ENCODE measurements at regions not wholly inside any gene's neighbourhood (a gene's known extent, or its start where the extent isn't known, plus 50 kb on each side); places are given as distances from the start of the nearest gene placed in this dataset.
A peak's percentile ranks its signal among the peaks of the same experiment; 100 is the strongest.

DNA sequence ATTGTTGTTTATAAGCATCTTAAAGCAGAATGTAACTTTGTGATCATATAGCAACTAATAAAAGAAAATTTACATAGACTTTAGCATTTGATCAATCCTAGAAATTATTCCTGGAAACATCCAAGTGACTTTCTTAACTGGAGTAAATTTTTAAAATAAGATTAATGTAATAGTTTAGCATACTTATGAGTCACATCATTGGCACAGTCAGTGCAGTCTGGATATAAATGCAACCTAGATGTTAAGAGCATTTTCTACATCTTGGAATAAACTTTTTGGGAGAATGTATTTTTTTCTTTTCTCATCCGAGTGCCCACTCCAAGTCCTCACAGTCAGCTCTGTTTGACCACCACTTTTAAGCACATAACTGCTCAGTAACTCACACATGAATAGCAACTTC, 324.6 kb upstream of the PLSCR5 start:
- no peak overlapping the region for H3K4me3 ChIP-seq (ENCODE audit: low read depth in 2 of 2, low read length in 2 of 2)
- CTCF ChIA-PET = no interaction called here
- ATAC-seq = no peak

DNA sequence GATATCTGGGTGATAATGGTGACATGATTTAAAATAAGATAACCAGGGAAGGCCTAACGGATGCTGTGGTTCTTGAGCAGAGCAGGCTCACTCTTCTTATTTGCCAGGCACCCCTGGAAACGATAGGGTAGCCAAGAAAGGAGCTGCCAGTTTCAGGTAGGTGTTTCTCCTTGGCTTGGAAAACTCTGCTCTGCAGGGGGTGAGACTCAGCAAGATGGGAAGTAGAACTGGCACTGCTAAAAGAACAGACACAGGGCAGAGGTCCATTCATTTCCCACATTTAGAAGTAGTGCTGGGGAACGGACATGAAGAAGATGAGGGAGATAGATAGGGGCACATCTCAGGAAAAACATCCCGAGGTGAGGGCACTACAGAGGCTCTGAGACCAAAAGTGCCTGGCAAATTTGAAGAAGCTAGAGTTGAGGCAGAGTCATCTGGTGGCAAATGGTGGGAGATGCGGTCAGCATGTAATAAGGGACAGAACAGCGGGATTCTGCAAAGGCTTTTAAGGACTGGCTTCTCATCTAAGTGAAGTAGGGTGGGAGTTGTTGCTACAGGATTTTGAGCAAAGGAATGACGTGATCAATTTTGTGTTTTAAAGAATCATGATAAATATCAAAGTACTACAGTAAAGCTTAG, 323.4 kb upstream of the PLSCR5 start:
- POLR2A ChIA-PET = no interaction called here
- ATAC-seq = no peak
- DNase-seq (ENCODE audit: low read depth, low spot score) = no peak
- H3K27me3 ChIP-seq (ENCODE audit: control insufficient read depth, insufficient read depth, low read length) = no peaks in the 10 kb centered on the region
- no peak overlapping the region for H3K4me3 ChIP-seq (ENCODE audit: low read depth in 2 of 2, low read length in 2 of 2)
- TF ChIP-seq, protein P1, sequence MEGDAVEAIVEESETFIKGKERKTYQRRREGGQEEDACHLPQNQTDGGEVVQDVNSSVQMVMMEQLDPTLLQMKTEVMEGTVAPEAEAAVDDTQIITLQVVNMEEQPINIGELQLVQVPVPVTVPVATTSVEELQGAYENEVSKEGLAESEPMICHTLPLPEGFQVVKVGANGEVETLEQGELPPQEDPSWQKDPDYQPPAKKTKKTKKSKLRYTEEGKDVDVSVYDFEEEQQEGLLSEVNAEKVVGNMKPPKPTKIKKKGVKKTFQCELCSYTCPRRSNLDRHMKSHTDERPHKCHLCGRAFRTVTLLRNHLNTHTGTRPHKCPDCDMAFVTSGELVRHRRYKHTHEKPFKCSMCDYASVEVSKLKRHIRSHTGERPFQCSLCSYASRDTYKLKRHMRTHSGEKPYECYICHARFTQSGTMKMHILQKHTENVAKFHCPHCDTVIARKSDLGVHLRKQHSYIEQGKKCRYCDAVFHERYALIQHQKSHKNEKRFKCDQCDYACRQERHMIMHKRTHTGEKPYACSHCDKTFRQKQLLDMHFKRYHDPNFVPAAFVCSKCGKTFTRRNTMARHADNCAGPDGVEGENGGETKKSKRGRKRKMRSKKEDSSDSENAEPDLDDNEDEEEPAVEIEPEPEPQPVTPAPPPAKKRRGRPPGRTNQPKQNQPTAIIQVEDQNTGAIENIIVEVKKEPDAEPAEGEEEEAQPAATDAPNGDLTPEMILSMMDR (IDR thresholded peaks at IDR 0.05) = 0 out of 2 replicates have a peak, but pooled peaks have one; percentile 8
- TF ChIP-seq SIN3A (IDR thresholded peaks at IDR 0.05; ENCODE audit: borderline replicate concordance, insufficient read depth, low read depth, low read length) (no peak), POLR2AphosphoS5 (IDR thresholded peaks at IDR 0.05; ENCODE audit: low read depth, low read length) (no peak)
- H3K36me3 ChIP-seq (ENCODE audit: control insufficient read depth, insufficient read depth, low read length) = no peaks in the 10 kb centered on the region
- no peaks in the 10 kb centered on the region for H3K4me1 ChIP-seq (ENCODE audit: control insufficient read depth, insufficient read depth, low read length)
- in situ Hi-C loops (cut with HindIII; ENCODE audit: low pct_unique_long_range_greater_than_20kb, low sequenced_read_pairs) (no loop called here), intact Hi-C loops (cut with micrococcal nuclease; ENCODE audit: unreplicated experiment) (no loop called here)
- no peak overlapping the region for H3K27ac ChIP-seq (ENCODE audit: low read length)
- H3K9me3 ChIP-seq (ENCODE audit: control insufficient read depth, insufficient read depth, low read depth, low read length) = 0 out of 2 replicates have a peak, but pooled peaks cover 2% of the 10 kb centered on the region
- CTCF ChIA-PET = no interaction called here
- no TSS peak for BruUV-seq (replicated peaks)

More for the DNA sequence above, 324.6 kb upstream of the PLSCR5 start:
- H3K4me1 ChIP-seq (ENCODE audit: control insufficient read depth, insufficient read depth, low read length) = no peaks in the 10 kb centered on the region
- H3K36me3 ChIP-seq (ENCODE audit: control insufficient read depth, insufficient read depth, low read length) = no peaks in the 10 kb centered on the region
- BruUV-seq (replicated peaks) = no TSS peak
- no peak overlapping the region for H3K27ac ChIP-seq (ENCODE audit: low read length)
- in situ Hi-C loops (cut with HindIII; ENCODE audit: low pct_unique_long_range_greater_than_20kb, low sequenced_read_pairs) = no loop called here
- no peaks in the 10 kb centered on the region for H3K27me3 ChIP-seq (ENCODE audit: control insufficient read depth, insufficient read depth, low read length)
- H3K9me3 ChIP-seq (ENCODE audit: control insufficient read depth, insufficient read depth, low read depth, low read length) = 0 out of 2 replicates have a peak, but pooled peaks cover 2% of the 10 kb centered on the region
- DNase-seq (ENCODE audit: low read depth, low spot score) = no peak
- intact Hi-C loops (cut with micrococcal nuclease; ENCODE audit: unreplicated experiment) = no loop called here
- POLR2A ChIA-PET = no interaction called here
- TF ChIP-seq, protein P2, sequence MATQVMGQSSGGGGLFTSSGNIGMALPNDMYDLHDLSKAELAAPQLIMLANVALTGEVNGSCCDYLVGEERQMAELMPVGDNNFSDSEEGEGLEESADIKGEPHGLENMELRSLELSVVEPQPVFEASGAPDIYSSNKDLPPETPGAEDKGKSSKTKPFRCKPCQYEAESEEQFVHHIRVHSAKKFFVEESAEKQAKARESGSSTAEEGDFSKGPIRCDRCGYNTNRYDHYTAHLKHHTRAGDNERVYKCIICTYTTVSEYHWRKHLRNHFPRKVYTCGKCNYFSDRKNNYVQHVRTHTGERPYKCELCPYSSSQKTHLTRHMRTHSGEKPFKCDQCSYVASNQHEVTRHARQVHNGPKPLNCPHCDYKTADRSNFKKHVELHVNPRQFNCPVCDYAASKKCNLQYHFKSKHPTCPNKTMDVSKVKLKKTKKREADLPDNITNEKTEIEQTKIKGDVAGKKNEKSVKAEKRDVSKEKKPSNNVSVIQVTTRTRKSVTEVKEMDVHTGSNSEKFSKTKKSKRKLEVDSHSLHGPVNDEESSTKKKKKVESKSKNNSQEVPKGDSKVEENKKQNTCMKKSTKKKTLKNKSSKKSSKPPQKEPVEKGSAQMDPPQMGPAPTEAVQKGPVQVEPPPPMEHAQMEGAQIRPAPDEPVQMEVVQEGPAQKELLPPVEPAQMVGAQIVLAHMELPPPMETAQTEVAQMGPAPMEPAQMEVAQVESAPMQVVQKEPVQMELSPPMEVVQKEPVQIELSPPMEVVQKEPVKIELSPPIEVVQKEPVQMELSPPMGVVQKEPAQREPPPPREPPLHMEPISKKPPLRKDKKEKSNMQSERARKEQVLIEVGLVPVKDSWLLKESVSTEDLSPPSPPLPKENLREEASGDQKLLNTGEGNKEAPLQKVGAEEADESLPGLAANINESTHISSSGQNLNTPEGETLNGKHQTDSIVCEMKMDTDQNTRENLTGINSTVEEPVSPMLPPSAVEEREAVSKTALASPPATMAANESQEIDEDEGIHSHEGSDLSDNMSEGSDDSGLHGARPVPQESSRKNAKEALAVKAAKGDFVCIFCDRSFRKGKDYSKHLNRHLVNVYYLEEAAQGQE (IDR thresholded peaks at IDR 0.05; ENCODE audit: insufficient read depth in 1 of 2, low read depth in 2 of 2, low read length in 1 of 2) = no peak
- TF ChIP-seq POLR2AphosphoS5 (IDR thresholded peaks at IDR 0.05; ENCODE audit: low read depth, low read length) (no peak), TCF7L2 (IDR thresholded peaks at IDR 0.05; ENCODE audit: low read depth, low read length) (no peak), SIN3A (IDR thresholded peaks at IDR 0.05; ENCODE audit: borderline replicate concordance, insufficient read depth, low read depth, low read length) (no peak)
- TF ChIP-seq, protein P1 (IDR thresholded peaks at IDR 0.05) = no peak
